ENCODE measurements at regions not wholly inside any gene's neighbourhood (a gene's known extent, or its start where the extent isn't known, plus 50 kb on each side); places are given as distances from the start of the nearest gene placed in this dataset.

DNA sequence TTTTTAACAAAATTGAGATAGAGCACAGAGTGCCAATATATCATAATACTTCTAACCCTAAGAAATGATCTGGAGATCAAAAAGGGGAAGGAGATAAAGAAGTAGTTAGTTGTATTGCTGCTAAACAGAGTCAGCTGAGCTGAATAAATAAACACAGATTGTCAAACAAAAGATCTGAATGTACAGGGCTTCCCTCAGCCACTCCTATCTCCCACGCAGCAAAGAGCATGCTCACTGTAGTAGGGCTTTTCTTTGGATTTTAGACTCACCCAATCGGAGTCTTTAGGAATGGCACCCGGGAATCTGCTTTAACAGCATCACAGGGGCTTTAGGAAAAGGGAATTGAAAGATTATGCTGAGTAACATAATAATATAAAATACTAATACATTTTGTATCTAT, 222.2 kb upstream of the STXBP5 start:
- TF ChIP-seq YY1 (IDR thresholded peaks at IDR 0.05; ENCODE audit: insufficient read depth, insufficient replicate concordance, low read depth, low read length): no peak
- TF ChIP-seq, protein P1, sequence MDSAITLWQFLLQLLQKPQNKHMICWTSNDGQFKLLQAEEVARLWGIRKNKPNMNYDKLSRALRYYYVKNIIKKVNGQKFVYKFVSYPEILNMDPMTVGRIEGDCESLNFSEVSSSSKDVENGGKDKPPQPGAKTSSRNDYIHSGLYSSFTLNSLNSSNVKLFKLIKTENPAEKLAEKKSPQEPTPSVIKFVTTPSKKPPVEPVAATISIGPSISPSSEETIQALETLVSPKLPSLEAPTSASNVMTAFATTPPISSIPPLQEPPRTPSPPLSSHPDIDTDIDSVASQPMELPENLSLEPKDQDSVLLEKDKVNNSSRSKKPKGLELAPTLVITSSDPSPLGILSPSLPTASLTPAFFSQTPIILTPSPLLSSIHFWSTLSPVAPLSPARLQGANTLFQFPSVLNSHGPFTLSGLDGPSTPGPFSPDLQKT (CRISPR knock-in tag; IDR thresholded peaks at IDR 0.05; ENCODE audit: borderline replicate concordance): no peak
- TF ChIP-seq NR2C2 (CRISPR knock-in tag; IDR thresholded peaks at IDR 0.05; ENCODE audit: borderline replicate concordance): no peak
- TF ChIP-seq, protein P2, sequence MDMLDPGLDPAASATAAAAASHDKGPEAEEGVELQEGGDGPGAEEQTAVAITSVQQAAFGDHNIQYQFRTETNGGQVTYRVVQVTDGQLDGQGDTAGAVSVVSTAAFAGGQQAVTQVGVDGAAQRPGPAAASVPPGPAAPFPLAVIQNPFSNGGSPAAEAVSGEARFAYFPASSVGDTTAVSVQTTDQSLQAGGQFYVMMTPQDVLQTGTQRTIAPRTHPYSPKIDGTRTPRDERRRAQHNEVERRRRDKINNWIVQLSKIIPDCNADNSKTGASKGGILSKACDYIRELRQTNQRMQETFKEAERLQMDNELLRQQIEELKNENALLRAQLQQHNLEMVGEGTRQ (IDR thresholded peaks at IDR 0.05; ENCODE audit: low read depth, low read length): no peak
- TF ChIP-seq, protein P2 (CRISPR knock-in tag; IDR thresholded peaks at IDR 0.05; ENCODE audit: borderline replicate concordance): no peak
- TF ChIP-seq HNRNPLL (IDR thresholded peaks at IDR 0.05; ENCODE audit: low read depth, low read length, poor library complexity, severe bottlenecking): no peak
- TF ChIP-seq, protein P3, sequence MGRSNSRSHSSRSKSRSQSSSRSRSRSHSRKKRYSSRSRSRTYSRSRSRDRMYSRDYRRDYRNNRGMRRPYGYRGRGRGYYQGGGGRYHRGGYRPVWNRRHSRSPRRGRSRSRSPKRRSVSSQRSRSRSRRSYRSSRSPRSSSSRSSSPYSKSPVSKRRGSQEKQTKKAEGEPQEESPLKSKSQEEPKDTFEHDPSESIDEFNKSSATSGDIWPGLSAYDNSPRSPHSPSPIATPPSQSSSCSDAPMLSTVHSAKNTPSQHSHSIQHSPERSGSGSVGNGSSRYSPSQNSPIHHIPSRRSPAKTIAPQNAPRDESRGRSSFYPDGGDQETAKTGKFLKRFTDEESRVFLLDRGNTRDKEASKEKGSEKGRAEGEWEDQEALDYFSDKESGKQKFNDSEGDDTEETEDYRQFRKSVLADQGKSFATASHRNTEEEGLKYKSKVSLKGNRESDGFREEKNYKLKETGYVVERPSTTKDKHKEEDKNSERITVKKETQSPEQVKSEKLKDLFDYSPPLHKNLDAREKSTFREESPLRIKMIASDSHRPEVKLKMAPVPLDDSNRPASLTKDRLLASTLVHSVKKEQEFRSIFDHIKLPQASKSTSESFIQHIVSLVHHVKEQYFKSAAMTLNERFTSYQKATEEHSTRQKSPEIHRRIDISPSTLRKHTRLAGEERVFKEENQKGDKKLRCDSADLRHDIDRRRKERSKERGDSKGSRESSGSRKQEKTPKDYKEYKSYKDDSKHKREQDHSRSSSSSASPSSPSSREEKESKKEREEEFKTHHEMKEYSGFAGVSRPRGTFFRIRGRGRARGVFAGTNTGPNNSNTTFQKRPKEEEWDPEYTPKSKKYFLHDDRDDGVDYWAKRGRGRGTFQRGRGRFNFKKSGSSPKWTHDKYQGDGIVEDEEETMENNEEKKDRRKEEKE (IDR thresholded peaks at IDR 0.05): no peak
- TF ChIP-seq, protein P4, sequence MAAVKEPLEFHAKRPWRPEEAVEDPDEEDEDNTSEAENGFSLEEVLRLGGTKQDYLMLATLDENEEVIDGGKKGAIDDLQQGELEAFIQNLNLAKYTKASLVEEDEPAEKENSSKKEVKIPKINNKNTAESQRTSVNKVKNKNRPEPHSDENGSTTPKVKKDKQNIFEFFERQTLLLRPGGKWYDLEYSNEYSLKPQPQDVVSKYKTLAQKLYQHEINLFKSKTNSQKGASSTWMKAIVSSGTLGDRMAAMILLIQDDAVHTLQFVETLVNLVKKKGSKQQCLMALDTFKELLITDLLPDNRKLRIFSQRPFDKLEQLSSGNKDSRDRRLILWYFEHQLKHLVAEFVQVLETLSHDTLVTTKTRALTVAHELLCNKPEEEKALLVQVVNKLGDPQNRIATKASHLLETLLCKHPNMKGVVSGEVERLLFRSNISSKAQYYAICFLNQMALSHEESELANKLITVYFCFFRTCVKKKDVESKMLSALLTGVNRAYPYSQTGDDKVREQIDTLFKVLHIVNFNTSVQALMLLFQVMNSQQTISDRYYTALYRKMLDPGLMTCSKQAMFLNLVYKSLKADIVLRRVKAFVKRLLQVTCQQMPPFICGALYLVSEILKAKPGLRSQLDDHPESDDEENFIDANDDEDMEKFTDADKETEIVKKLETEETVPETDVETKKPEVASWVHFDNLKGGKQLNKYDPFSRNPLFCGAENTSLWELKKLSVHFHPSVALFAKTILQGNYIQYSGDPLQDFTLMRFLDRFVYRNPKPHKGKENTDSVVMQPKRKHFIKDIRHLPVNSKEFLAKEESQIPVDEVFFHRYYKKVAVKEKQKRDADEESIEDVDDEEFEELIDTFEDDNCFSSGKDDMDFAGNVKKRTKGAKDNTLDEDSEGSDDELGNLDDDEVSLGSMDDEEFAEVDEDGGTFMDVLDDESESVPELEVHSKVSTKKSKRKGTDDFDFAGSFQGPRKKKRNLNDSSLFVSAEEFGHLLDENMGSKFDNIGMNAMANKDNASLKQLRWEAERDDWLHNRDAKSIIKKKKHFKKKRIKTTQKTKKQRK (IDR thresholded peaks at IDR 0.05; ENCODE audit: low read length): no peak
- TF ChIP-seq MYC (CRISPR knock-in tag; IDR thresholded peaks at IDR 0.05; ENCODE audit: borderline replicate concordance): no peak
- no peak for TF ChIP-seq RAD21 (CRISPR knock-in tag; IDR thresholded peaks at IDR 0.05)
- TF ChIP-seq PTBP1 (IDR thresholded peaks at IDR 0.05; ENCODE audit: low read depth, low read length, poor library complexity, severe bottlenecking): no peak
- no peak for TF ChIP-seq ZNF713 (CRISPR knock-in tag; IDR thresholded peaks at IDR 0.05)
- TF ChIP-seq, protein P5, sequence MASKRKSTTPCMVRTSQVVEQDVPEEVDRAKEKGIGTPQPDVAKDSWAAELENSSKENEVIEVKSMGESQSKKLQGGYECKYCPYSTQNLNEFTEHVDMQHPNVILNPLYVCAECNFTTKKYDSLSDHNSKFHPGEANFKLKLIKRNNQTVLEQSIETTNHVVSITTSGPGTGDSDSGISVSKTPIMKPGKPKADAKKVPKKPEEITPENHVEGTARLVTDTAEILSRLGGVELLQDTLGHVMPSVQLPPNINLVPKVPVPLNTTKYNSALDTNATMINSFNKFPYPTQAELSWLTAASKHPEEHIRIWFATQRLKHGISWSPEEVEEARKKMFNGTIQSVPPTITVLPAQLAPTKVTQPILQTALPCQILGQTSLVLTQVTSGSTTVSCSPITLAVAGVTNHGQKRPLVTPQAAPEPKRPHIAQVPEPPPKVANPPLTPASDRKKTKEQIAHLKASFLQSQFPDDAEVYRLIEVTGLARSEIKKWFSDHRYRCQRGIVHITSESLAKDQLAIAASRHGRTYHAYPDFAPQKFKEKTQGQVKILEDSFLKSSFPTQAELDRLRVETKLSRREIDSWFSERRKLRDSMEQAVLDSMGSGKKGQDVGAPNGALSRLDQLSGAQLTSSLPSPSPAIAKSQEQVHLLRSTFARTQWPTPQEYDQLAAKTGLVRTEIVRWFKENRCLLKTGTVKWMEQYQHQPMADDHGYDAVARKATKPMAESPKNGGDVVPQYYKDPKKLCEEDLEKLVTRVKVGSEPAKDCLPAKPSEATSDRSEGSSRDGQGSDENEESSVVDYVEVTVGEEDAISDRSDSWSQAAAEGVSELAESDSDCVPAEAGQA (IDR thresholded peaks at IDR 0.05; ENCODE audit: low read depth): no peak
- TF ChIP-seq, protein P5 (CRISPR knock-in tag; IDR thresholded peaks at IDR 0.05; ENCODE audit: borderline replicate concordance): no peak
- no peak for TF ChIP-seq JUND (CRISPR knock-in tag; IDR thresholded peaks at IDR 0.05)
